G401.6 (cell line): ENCODE measurements at regions not wholly inside any gene's neighbourhood (a gene's known extent, or its start where the extent isn't known, plus 50 kb on each side); places are given as distances from the start of the nearest gene placed in this dataset.

Source experiments
- FAIRE-seq: peaks from 2 replicates; lab custom pipeline; 2012; peaks lifted over from hg19 to GRCh38; lab: Jason Lieb, UNC

DNA sequence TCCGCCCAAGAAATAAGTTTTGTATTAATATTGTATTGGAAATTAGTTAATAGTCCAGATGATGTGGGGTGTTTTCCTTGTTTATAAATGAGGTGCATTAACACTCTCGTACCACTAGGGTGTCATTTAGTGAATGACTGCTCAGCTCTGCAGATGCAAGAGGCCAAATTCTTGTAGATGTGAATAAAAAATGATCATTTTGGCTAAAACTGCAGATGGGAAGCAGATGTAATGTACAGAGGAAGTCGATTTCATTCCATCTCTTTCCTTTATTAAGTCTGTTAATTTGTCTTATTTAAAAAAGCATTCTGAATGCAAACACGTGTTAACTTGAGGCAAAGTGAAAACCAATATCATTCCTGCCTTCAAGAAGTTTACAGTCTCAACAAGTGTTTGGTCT lies 108.1 kb downstream of the DHX15 start:
- peak; percentile 54 for FAIRE-seq

- no peak for FAIRE-seq
Measured at GRCh38 chr4:24475756-24476155, 108.6 kb downstream of the DHX15 start.

- no peak for FAIRE-seq
Measured at GRCh38 chr4:24473309-24473721, 111.0 kb downstream of the DHX15 start.

- FAIRE-seq, result no peak
Measured at GRCh38 chr4:24472514-24473308, 111.6 kb downstream of the DHX15 start.

GRCh38 chr4:24472161-24472510 lies 112.2 kb downstream of the DHX15 start:
- FAIRE-seq, result no peak

DNA sequence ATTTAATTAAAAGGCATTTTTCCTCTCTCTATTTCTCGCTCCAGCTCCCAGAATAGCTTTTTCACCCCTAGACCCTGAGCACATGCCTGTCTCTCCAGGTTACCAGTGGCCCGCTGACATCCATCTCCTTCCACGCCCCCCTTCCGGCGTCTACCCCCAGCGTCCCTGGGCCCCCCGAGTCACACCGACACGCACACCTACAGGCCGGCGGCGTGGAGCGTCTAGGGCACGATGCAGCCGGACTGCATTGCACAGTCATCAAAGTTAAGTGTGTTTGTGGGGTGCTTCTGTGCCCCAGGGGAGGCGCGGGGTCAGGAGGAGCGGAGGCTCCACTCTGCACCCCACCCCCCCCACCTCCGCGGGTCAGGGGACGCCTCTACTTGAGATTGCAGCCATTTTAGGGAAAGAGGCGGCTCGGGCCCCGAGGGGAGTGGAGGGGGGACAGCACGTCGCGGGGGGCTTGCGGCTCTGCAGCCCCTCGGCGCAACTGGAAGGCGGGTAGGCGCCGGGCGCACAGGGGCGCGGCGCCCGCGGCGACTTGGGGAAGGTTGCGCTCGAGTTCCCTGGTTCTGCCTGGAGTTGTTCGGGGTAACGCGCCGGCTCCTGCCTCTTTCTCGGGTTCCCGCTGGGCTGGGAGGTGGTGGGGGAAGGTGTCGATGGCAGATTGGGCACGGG lies 112.7 kb downstream of the DHX15 start:
- no peak for FAIRE-seq

- no peak for FAIRE-seq
Measured at GRCh38 chr4:24470666-24471485, 113.5 kb downstream of the DHX15 start.

DNA sequence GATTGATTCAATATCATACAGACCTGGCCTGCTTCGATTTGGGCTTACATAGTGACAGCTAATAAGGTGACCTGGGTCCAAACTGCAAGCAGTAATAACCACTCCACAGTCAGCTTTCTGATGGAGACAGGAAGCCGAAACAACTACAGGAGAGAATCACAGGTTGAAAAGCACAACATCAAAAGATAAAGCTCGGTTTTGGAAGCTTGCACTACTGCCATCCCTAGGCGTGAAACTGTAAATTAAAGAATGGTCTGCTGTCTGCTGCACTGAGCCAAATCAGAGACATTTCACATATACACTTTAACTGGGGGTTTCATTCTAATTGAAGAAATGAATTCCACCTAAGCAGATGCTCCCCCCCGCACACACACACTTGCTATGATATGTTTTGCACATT lies 116.3 kb downstream of the DHX15 start:
- FAIRE-seq, result no peak

DNA sequence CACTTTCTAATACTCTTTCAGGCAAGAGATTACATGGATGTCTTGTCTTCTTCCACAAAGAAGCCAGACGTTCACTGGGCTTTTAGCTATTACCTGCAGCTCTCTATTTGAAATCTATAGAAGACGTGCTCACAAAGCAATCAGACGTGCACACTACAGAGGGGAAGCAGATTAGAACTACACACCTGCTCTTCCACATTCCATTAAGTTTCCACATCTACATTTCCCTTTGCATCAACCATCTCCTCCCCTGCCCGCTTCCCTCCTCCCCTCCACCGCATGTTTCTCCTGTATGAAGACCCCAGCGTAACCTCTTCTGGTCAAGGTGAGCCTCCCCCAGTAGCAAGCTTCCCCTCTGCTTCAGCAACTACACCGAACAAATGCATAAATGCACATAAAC lies 119.8 kb downstream of the DHX15 start:
- FAIRE-seq, result no peak

DNA sequence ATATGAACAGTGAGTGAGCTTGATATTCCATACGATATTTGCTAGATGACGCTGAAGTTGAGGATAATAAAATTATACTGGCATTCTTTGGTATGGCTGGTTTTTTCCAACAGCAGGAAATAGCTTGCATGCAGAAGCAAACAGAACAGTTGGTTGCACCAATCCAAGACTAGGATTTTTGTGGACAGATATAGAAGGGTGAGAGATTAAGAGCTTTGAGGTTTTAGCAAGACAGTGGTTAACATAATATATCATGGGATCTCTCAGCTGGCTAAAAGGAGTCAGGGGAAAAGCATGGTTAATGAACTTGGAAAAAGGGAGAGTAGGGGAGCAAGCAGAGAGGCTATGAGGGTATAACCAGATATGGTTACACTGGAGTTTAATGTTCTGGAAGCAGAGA lies 127.9 kb downstream of the DHX15 start:
- no peak for FAIRE-seq

DNA sequence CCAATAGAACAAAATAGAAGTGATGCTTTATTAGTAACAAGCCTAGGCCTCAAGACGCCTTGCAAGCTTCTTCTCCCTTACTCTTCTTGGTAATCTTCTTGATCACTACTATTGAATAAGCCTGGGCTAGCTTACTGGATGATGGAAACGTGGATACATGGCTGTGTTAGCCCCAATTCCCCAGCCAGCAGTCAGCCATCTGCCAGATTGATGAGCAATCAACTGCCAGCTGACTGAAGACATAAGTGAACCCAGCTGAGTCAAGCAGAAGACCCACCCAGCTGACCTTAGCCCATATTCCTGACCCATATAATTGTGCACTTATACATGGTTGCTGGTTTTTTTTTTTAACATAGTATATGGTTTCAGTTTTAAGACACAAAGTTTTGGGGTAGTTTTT lies 130.4 kb downstream of the DHX15 start:
- FAIRE-seq, result no peak

GRCh38 chr4:24451870-24452269 lies 132.5 kb downstream of the DHX15 start:
- FAIRE-seq, result no peak

GRCh38 chr4:24443200-24443599 lies 141.2 kb downstream of the DHX15 start:
- no peak for FAIRE-seq

GRCh38 chr4:24440765-24441164 lies 143.6 kb downstream of the DHX15 start:
- no peak for FAIRE-seq

GRCh38 chr4:24434241-24434640 lies 150.1 kb downstream of the DHX15 start:
- no peak for FAIRE-seq

- no peak for FAIRE-seq
Measured at GRCh38 chr4:24433515-24434214, 150.7 kb downstream of the DHX15 start.

GRCh38 chr4:24428850-24429249 lies 155.5 kb downstream of the DHX15 start:
- no peak for FAIRE-seq

DNA sequence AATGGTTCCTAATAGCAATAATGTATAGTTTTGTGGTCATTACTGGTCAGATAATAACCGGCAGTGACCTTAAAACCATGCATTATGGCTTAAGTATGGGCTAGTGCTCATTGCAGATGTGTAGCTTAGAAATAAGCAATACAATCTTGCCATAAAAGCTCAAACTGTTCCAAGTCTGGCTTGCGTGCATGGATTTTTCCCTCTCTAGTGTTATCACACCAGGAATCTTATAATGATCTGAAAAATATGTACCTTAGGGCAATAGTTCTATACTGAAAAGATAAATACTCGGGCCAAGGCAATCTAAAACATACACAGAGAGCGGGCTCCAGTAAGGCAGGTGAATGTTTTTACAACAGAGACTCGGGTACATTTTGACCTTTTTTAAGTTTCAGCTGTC lies 157.8 kb downstream of the DHX15 start:
- no peak for FAIRE-seq

GRCh38 chr4:24425863-24426262 lies 158.5 kb downstream of the DHX15 start:
- FAIRE-seq, result no peak

GRCh38 chr4:24423670-24424069 lies 160.7 kb downstream of the DHX15 start:
- FAIRE-seq, result no peak

DNA sequence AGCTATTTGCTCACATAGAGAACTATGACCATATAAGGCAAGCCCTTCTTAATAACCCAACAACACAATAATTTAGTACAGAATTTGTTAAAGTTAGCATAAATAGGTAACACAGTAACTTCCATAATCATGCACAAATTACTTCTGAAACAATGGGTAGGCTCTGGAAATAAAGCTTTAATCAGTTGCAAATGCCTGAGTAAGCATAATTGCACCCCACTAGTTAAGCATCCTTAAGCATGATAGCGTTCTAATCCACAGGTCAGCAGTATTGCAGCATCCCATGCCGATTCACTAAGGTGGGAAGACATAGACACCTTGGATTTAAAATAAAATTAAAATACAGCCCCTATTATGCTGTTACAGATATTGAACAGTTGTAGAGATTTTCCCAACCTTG lies 161.7 kb downstream of the DHX15 start:
- FAIRE-seq, result no peak

DNA sequence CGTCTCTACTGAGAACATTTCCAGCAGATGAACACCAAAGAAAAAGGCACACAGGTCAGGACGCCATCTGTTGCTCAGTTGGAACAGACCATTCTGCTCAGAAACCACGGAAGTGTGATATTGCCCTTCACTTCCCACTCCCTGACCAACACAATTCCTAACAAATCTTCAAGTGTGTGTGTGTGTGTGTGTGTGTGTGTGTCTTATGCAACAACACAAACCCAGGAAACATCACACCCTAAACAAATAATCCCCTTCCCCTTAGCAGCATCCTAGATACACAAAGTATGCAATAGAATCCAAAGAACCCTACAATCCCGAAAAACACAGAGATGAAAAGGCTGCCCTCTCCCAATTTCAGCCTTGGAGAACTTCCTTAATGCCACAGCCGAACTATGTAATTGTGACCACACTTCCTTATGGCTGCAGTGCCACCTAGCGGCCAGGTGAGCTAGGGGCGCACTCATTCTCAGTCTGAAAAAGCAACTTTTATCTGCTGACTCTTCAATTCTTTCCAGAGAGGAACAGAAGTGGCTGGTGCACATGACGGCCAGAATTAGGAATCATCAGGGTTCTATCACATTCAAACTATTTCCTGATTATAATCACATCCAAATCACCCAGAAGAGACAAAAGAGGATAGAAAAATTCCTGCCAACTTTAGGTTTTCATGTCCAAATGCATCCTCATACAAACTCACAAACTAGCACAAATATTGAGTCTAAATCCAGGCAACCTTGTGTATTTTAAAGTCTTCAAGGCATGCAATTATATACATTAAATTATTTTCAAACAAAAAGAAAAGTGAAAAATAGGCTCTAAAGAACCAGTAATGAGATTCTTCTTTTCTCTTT lies 164.9 kb downstream of the DHX15 start:
- FAIRE-seq, result peak; percentile 78
